Right ventricle myocardium superior (tissue), 1 donor: ENCODE measurements at regions not wholly inside any gene's neighbourhood (a gene's known extent, or its start where the extent isn't known, plus 50 kb on each side); places are given as distances from the start of the nearest gene placed in this dataset.
A peak's percentile ranks its signal among the peaks of the same experiment; 100 is the strongest.

ENCODE experiments used
- ATAC-seq: fragments of 200-7000 bp; cut with Tn5 transposase; one replicate; pipeline ENCODE4 v1.9.1; 2020; ENCODE audit warnings: mild to moderate bottlenecking; ENCODE audit not compliant: poor library complexity
- DNase-seq: peaks from one replicate; pipeline ENCODE4 v3.0.0-alpha.2; 2020
- intact Hi-C: fragments of 100-400 bp; cut with DNase I; formaldehyde crosslinking; loops from one replicate; pipeline ENCODE4 v1.11.2; 2022
- donor health status: DM: no; HTN: yes; CAD: no; lungs with severe emphysema.

GRCh38 chr2:47656715-47657600, 86.2 kb upstream of the KCNK12 start:
- DNase-seq (no peak), ATAC-seq (no peak)
- intact Hi-C loops: no loop called here

- ATAC-seq (no peak), DNase-seq (no peak)
- intact Hi-C loops: no loop called here
Observed at GRCh38 chr2:47655563-47655880, 84.7 kb upstream of the KCNK12 start.

- no peak for DNase-seq
- no peak for ATAC-seq
- intact Hi-C loops: no loop called here
Observed at GRCh38 chr2:47654790-47655562, 84.2 kb upstream of the KCNK12 start.

GRCh38 chr2:47653902-47654789, 83.4 kb upstream of the KCNK12 start:
- no peak for DNase-seq
- intact Hi-C loops: no loop called here
- no peak for ATAC-seq

GRCh38 chr2:47653036-47653435, 82.3 kb upstream of the KCNK12 start:
- intact Hi-C loops: no loop called here
- DNase-seq: no peak
- ATAC-seq: no peak

GRCh38 chr2:47652061-47652690, 81.4 kb upstream of the KCNK12 start:
- intact Hi-C loops: no loop called here
- ATAC-seq (no peak), DNase-seq (no peak)

- DNase-seq (no peak), ATAC-seq (no peak)
- intact Hi-C loops: no loop called here
Observed at GRCh38 chr2:47651296-47651695, 80.5 kb upstream of the KCNK12 start.

- ATAC-seq: no peak
- intact Hi-C loops: no loop called here
Observed at GRCh38 chr2:47650001-47650535, 79.3 kb upstream of the KCNK12 start.

GRCh38 chr2:47645246-47645645, 74.5 kb upstream of the KCNK12 start:
- no peak for DNase-seq
- no peak for ATAC-seq
- intact Hi-C loops: no loop called here

More at GRCh38 chr2:47650001-47650535, 79.3 kb upstream of the KCNK12 start:
- no peak for DNase-seq

GRCh38 chr2:47644351-47644750, 73.6 kb upstream of the KCNK12 start:
- intact Hi-C loops: no loop called here
- ATAC-seq (peak; percentile 73), DNase-seq (no peak)

GRCh38 chr2:47641366-47641765, 70.6 kb upstream of the KCNK12 start:
- ATAC-seq (no peak), DNase-seq (no peak)
- intact Hi-C loops: no loop called here

GRCh38 chr2:47640356-47640755, 69.6 kb upstream of the KCNK12 start:
- no peak for ATAC-seq
- no peak for DNase-seq
- intact Hi-C loops: no loop called here

- intact Hi-C loops: no loop called here
- DNase-seq (no peak), ATAC-seq (no peak)
Observed at GRCh38 chr2:47639467-47639866, 68.7 kb upstream of the KCNK12 start.

GRCh38 chr2:47638430-47638829, 67.6 kb upstream of the KCNK12 start:
- DNase-seq: no peak

GRCh38 chr2:47636596-47637264, 65.9 kb upstream of the KCNK12 start:
- ATAC-seq (no peak), DNase-seq (no peak)
- intact Hi-C loops: no loop called here

More at GRCh38 chr2:47638430-47638829, 67.6 kb upstream of the KCNK12 start:
- ATAC-seq: no peak
- intact Hi-C loops: no loop called here

GRCh38 chr2:47636176-47636575, 65.4 kb upstream of the KCNK12 start:
- intact Hi-C loops: no loop called here
- ATAC-seq (no peak), DNase-seq (no peak)

GRCh38 chr2:47632754-47633153, 62.0 kb upstream of the KCNK12 start:
- ATAC-seq (no peak), DNase-seq (no peak)
- intact Hi-C loops: no loop called here

- intact Hi-C loops: no loop called here
- ATAC-seq (no peak), DNase-seq (no peak)
Observed at GRCh38 chr2:47631792-47632398, 61.1 kb upstream of the KCNK12 start.
